ENCODE measurements at regions not wholly inside any gene's neighbourhood (a gene's known extent, or its start where the extent isn't known, plus 50 kb on each side); places are given as distances from the start of the nearest gene placed in this dataset.

DNA sequence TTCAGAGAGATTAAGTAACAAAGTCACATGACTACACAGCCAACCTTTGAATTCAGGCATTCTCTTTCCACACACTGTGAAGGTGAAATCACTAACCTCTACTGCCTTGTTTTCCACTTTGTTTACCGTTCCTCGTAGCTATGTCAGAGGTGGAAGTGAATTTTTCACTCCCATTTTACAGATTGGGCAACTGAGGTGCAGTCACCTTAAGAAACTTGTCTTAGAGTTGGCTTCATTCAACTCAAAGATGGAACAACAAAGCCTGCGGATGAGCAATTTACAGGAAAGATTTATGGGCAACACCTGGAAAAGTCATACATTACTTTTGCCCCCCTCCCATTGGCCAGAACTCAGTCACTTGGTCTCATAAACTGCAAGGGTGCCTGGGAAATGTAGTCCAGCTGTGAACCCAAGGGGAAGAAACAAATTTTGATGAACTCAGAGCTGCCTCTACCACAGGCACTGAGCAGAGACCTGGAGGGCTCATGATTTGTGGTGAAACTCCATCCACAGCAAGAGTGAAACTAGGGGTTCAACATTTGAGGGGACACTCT is 784.6 kb upstream of the EEF2KMT start:
- no peaks in the 10 kb centered on the region for H3K36me3 ChIP-seq

DNA sequence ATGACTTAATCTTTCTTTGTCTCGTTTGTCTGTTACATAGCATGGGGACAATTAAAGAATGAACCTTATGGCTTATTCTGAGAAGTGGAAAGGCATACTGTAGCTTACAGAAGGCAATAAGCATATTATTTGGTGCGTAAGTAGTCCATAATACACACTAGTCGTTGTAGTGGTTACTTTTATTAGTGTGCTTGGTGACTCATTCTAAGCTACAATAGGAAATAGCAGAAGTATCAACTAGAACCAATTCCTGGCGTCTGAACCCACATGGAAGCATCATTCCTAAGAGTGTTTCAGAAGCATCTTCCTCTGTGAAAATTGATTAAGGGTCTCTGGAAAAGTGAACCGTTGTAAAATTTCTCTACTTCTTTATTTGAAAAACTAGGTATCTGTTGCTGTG is 777.8 kb upstream of the EEF2KMT start:
- no peak overlapping the region for H3K9ac ChIP-seq (ENCODE audit: low read depth in 2 of 2, low read length in 2 of 2)
- TF ChIP-seq, protein P1, sequence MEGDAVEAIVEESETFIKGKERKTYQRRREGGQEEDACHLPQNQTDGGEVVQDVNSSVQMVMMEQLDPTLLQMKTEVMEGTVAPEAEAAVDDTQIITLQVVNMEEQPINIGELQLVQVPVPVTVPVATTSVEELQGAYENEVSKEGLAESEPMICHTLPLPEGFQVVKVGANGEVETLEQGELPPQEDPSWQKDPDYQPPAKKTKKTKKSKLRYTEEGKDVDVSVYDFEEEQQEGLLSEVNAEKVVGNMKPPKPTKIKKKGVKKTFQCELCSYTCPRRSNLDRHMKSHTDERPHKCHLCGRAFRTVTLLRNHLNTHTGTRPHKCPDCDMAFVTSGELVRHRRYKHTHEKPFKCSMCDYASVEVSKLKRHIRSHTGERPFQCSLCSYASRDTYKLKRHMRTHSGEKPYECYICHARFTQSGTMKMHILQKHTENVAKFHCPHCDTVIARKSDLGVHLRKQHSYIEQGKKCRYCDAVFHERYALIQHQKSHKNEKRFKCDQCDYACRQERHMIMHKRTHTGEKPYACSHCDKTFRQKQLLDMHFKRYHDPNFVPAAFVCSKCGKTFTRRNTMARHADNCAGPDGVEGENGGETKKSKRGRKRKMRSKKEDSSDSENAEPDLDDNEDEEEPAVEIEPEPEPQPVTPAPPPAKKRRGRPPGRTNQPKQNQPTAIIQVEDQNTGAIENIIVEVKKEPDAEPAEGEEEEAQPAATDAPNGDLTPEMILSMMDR (IDR thresholded peaks at IDR 0.05): no peak
- no peak for DNase-seq
- H3K4me1 ChIP-seq: no peaks in the 10 kb centered on the region
- no peak overlapping the region for H3K27ac ChIP-seq
- H3K27me3 ChIP-seq: no peaks in the 10 kb centered on the region
- intact Hi-C loops (cut with DNase I): no loop called here
- no peaks in the 10 kb centered on the region for H3K36me3 ChIP-seq
- no peaks in the 10 kb centered on the region for H3K9me3 ChIP-seq
- no peak overlapping the region for H3K4me3 ChIP-seq

More for the DNA sequence above, 784.6 kb upstream of the EEF2KMT start:
- Histone ChIP-seq H3K27ac (no peak overlapping the region), H3K4me1 (no peaks in the 10 kb centered on the region), H3K9ac (ENCODE audit: low read depth in 2 of 2, low read length in 2 of 2) (no peak overlapping the region), H3K27me3 (no peaks in the 10 kb centered on the region), H3K9me3 (no peaks in the 10 kb centered on the region), H3K4me3 (no peak overlapping the region)
- TF ChIP-seq, protein P1 (IDR thresholded peaks at IDR 0.05): no peak
- intact Hi-C loops (cut with DNase I): no loop called here
- no peak for DNase-seq

DNA sequence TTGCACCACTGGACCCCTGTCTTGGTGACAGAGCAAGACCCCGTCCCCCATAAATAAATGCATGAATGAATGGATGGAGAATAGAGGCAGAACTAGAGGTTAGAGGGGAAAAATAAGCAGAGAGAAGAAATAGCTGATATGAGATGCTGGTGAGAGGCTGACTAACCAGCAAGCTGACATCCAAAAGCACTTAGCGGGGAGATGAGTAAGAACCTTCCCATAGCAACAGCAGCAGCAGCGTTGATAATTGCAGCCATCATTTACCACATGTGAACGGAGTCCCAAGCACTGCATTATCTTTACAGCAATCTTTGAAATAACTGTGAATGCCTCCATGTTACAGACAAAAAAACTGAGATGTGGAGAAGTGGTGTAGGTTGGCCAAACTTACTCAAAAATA is 777.3 kb upstream of the EEF2KMT start:
- H3K9ac ChIP-seq (ENCODE audit: low read depth in 2 of 2, low read length in 2 of 2): no peak overlapping the region
- H3K9me3 ChIP-seq: no peaks in the 10 kb centered on the region
- H3K4me3 ChIP-seq: no peak overlapping the region
- no peaks in the 10 kb centered on the region for H3K27me3 ChIP-seq
- TF ChIP-seq, protein P1 (IDR thresholded peaks at IDR 0.05): no peak
- no peaks in the 10 kb centered on the region for H3K36me3 ChIP-seq
- intact Hi-C loops (cut with DNase I): no loop called here
- no peak for DNase-seq
- no peaks in the 10 kb centered on the region for H3K4me1 ChIP-seq
- H3K27ac ChIP-seq: no peak overlapping the region

DNA sequence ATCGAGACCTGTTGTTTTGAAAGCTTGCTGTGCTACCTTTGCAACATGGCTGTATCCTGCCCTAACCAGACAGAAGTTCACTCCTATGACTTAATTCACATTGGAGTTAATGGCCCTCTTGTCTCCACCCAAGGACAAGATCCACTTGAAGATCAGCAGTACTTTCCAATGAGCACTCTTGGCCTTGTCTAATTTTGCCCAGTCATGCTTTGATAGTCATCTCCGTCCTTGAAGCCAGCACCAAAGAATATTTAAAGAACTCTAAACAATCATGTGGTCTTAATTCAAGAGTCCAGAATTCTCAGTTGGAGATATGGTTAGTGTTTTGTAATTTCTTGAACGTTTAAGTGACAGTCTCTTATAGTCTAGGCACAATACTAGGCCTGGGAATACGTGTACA is 775.6 kb upstream of the EEF2KMT start:
- intact Hi-C loops (cut with DNase I): no loop called here
- Histone ChIP-seq H3K9ac (ENCODE audit: low read depth in 2 of 2, low read length in 2 of 2) (no peak overlapping the region), H3K27me3 (no peaks in the 10 kb centered on the region), H3K9me3 (no peaks in the 10 kb centered on the region), H3K36me3 (no peaks in the 10 kb centered on the region), H3K4me3 (no peak overlapping the region), H3K27ac (no peak overlapping the region), H3K4me1 (no peaks in the 10 kb centered on the region)
- TF ChIP-seq, protein P1 (IDR thresholded peaks at IDR 0.05): no peak
- DNase-seq: no peak

DNA sequence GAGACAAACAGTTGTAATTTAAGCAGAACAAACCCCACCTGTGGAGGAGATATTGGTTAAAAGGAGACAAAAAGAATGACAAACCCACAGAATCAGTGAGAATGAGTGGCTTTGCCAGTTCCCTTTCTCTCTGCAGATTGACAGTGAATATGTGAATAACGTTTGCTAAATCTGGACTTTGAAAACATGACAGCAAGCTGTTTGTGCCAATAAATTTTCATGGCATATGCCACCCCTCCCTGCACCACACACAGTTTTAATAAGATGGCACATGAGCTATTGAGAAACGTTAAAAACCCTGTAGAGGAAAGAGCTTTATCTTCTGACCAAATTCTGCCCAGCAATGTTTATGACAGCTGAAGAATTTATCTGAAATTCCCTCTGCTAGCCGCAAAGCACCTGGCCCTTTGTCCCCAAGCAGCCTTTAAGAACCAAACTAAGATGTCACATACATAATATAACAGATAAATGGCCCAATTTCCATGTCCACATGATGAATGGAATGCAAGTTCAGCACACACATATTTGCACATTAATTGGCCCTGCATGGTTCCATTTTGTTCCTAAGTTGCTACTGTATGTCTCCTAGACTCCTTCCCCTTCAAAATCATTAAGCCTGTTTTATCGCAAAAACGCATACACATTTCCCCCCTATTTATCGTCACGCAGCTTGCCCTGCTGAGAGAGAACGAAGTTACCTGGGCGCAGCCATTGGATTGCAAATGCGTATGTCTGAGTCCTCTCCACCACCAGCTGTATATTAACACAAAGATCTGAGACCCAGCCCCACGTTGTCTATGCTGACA is 773.5 kb upstream of the EEF2KMT start:
- Histone ChIP-seq H3K9me3 (no peaks in the 10 kb centered on the region), H3K4me1 (no peaks in the 10 kb centered on the region), H3K27ac (no peak overlapping the region), H3K27me3 (no peaks in the 10 kb centered on the region), H3K9ac (ENCODE audit: low read depth in 2 of 2, low read length in 2 of 2) (no peak overlapping the region), H3K4me3 (no peak overlapping the region), H3K36me3 (no peaks in the 10 kb centered on the region)
- DNase-seq: no peak
- intact Hi-C loops (cut with DNase I): no loop called here
- TF ChIP-seq, protein P1 (IDR thresholded peaks at IDR 0.05): no peak

Measured in colonic mucosa (tissue), 4 donors.